H1 (cell line): ENCODE measurements at regions not wholly inside any gene's neighbourhood (a gene's known extent, or its start where the extent isn't known, plus 50 kb on each side); places are given as distances from the start of the nearest gene placed in this dataset.
A peak's percentile ranks its signal among the peaks of the same experiment; 100 is the strongest.

Source experiments
- CTCF ChIA-PET: fragments of 300-600 bp; sonication (Branson Sonifier 250); formaldehyde crosslinking; loops from one replicate; lab custom pipeline; 2021; ENCODE audit not compliant: partially characterized antibody; lab: Charles Lee
- POLR2A ChIA-PET: fragments of 300-600 bp; sonication (Branson Sonifier 250); formaldehyde crosslinking; loops from one replicate; lab custom pipeline; 2021; ENCODE audit warnings: inconsistent platforms; ENCODE audit not compliant: partially characterized antibody; lab: Charles Lee
- DNase-seq, 2 experiments: peaks; one replicate each; pipeline versions ENCODE4 v3.0.0 to v3.0.0-alpha.2; 2010 to 2022; ENCODE audit warnings: low spot score in 2 of 2, low read depth in 1 of 2, mixed read lengths in 1 of 2
- FAIRE-seq: peaks from 2 replicates; lab custom pipeline; 2011; peaks lifted over from hg19 to GRCh38; lab: Jason Lieb, UNC
- H2AFZ ChIP-seq: 2 replicates; pipeline ENCODE4 v1.8.1; 2012; ENCODE audit warnings: low read length, inconsistent platforms
- H2AK5ac ChIP-seq: 2 replicates; pipeline ENCODE4 v1.6.1; 2013; ENCODE audit warnings: low read depth, low read length
- H2BK120ac ChIP-seq: replicated peaks from 2 replicates; pipeline ENCODE3; 2013; ENCODE audit warnings: low read depth, low read length, inconsistent platforms
- H2BK12ac ChIP-seq: 2 replicates; pipeline ENCODE4 v1.6.1; 2013; ENCODE audit warnings: low read depth, low read length
- H2BK15ac ChIP-seq: 2 replicates; pipeline ENCODE4 v1.6.1; 2013; ENCODE audit warnings: low read length
- H2BK20ac ChIP-seq: 2 replicates; pipeline ENCODE4 v1.6.1; 2013; ENCODE audit warnings: low read length
- H2BK5ac ChIP-seq: 2 replicates; pipeline ENCODE4 v1.6.1; 2013; ENCODE audit warnings: low read depth, low read length
- H3K14ac ChIP-seq: 2 replicates; pipeline ENCODE4 v1.6.1; 2013; ENCODE audit warnings: inconsistent platforms; ENCODE audit not compliant: insufficient read length
- H3K18ac ChIP-seq: 2 replicates; pipeline ENCODE4 v1.6.1; 2013; ENCODE audit warnings: low read length; ENCODE audit errors: extremely low read depth
- H3K23ac ChIP-seq: 2 replicates; pipeline ENCODE4 v1.6.1; 2013; ENCODE audit warnings: inconsistent platforms; ENCODE audit not compliant: insufficient read length
- H3K23me2 ChIP-seq: 2 replicates; pipeline ENCODE4 v1.6.1; 2013; ENCODE audit warnings: low read depth, low read length
- H3K27ac ChIP-seq: 2 replicates; pipeline ENCODE4 v1.6.1; 2011; ENCODE audit warnings: low read depth, low read length, inconsistent platforms
- H3K27me3 ChIP-seq, 4 experiments: replicated peaks in 1 of 4; 1 replicate in 1 of 4; 2 replicates in 3 of 4; pipeline versions ENCODE4 v1.6.1 to v1.8.1; 2011 to 2013; ENCODE audit warnings: low read length in 3 of 4, mild to moderate bottlenecking in 3 of 4, inconsistent platforms in 2 of 4, mixed read lengths in 2 of 4, moderate library complexity in 1 of 4; ENCODE audit not compliant: control insufficient read depth in 3 of 4, insufficient read depth in 3 of 4; ENCODE audit errors: extremely low read depth in 1 of 4
- H3K36me3 ChIP-seq, 4 experiments: 2 replicates each; pipeline versions ENCODE4 v1.6.1 to v1.8.1; 2011 to 2013; ENCODE audit warnings: mild to moderate bottlenecking in 4 of 4, low read length in 3 of 4, moderate library complexity in 2 of 4, control low read depth in 1 of 4, inconsistent platforms in 1 of 4; ENCODE audit not compliant: insufficient read depth in 4 of 4, control insufficient read depth in 2 of 4
- H3K4ac ChIP-seq: replicated peaks from 2 replicates; pipeline ENCODE3; 2013; ENCODE audit warnings: low read length, low read depth, mixed read lengths, inconsistent platforms; ENCODE audit not compliant: insufficient read length
- H3K4me1 ChIP-seq, 4 experiments: replicated peaks in 1 of 4; 1 replicate in 1 of 4; 2 replicates in 3 of 4; pipeline versions ENCODE4 v1.6.1 to v1.8.1; 2011 to 2013; ENCODE audit warnings: low read length in 3 of 4, inconsistent platforms in 2 of 4, mixed read lengths in 1 of 4; ENCODE audit not compliant: insufficient read depth in 4 of 4, control insufficient read depth in 3 of 4
- H3K4me2 ChIP-seq, 2 experiments: 2 replicates each; pipeline versions ENCODE4 v1.6.1 to v1.8.1; 2011 to 2013; ENCODE audit warnings: low read depth in 2 of 2, low read length in 2 of 2, control low read depth in 1 of 2, inconsistent platforms in 1 of 2, mild to moderate bottlenecking in 1 of 2; ENCODE audit not compliant: insufficient read depth in 1 of 2
- H3K4me3 ChIP-seq, 4 experiments: fragments of 200-600, 300-600 bp in 1 of 4; sonication (generic), shearing (Covaris generic), sonication (Bioruptor Twin) in 1 of 4; 2 replicates each; pipeline versions ENCODE4 v1.5.1 to v1.8.1; 2011 to 2016; ENCODE audit warnings: low read length in 4 of 4, low read depth in 3 of 4, control low read depth in 2 of 4, inconsistent platforms in 2 of 4, mild to moderate bottlenecking in 2 of 4, mixed read lengths in 1 of 4, moderate library complexity in 1 of 4; ENCODE audit not compliant: insufficient read depth in 2 of 4; ENCODE audit errors: extremely low read depth in 1 of 4
- H3K56ac ChIP-seq: replicated peaks from 2 replicates; pipeline ENCODE3; 2013; ENCODE audit warnings: low read depth, mild to moderate bottlenecking, mixed read lengths, low read length, inconsistent platforms; ENCODE audit not compliant: insufficient read length
- H3K79me1 ChIP-seq: 2 replicates; pipeline ENCODE4 v1.6.1; 2013; ENCODE audit warnings: low read depth, low read length, control low read depth
- H3K79me2 ChIP-seq, 2 experiments: 2 replicates each; pipeline versions ENCODE4 v1.6.1 to v1.8.1; 2012 to 2013; ENCODE audit warnings: low read length in 2 of 2, mild to moderate bottlenecking in 2 of 2, inconsistent platforms in 1 of 2; ENCODE audit not compliant: insufficient read depth in 2 of 2, control insufficient read depth in 1 of 2
- H3K9ac ChIP-seq, 4 experiments: replicated peaks in 1 of 4; 1 replicate in 1 of 4; 2 replicates in 3 of 4; pipeline versions ENCODE4 v1.6.1 to v1.8.1; 2011 to 2013; ENCODE audit warnings: low read depth in 3 of 4, low read length in 3 of 4, control low read depth in 2 of 4, mild to moderate bottlenecking in 2 of 4, moderate library complexity in 2 of 4, inconsistent platforms in 1 of 4; ENCODE audit errors: extremely low read depth in 1 of 4
- H3K9me3 ChIP-seq, 2 experiments: 2 replicates each; pipeline versions ENCODE4 v1.6.1 to v1.8.1; 2012 to 2013; ENCODE audit warnings: mild to moderate bottlenecking in 2 of 2, moderate library complexity in 2 of 2, control low read depth in 1 of 2, inconsistent platforms in 1 of 2, low read depth in 1 of 2, low read length in 1 of 2, mixed read lengths in 1 of 2; ENCODE audit not compliant: insufficient read depth in 2 of 2
- H4K20me1 ChIP-seq, 2 experiments: replicated peaks in 1 of 2; 2 replicates each; pipeline versions ENCODE3 to v1.8.1; 2011 to 2013; ENCODE audit warnings: inconsistent platforms in 2 of 2, low read length in 2 of 2, mild to moderate bottlenecking in 1 of 2; ENCODE audit not compliant: insufficient read depth in 2 of 2, control insufficient read depth in 1 of 2
- H4K5ac ChIP-seq: 2 replicates; pipeline ENCODE4 v1.6.1; 2013; ENCODE audit warnings: low read length, low read depth, mixed read lengths, inconsistent platforms; ENCODE audit not compliant: insufficient read length
- H4K8ac ChIP-seq: 2 replicates; pipeline ENCODE4 v1.8.0; 2013; ENCODE audit warnings: mild to moderate bottlenecking, moderate library complexity, low read length, inconsistent platforms; ENCODE audit not compliant: insufficient read depth; ENCODE audit errors: extremely low read depth
- H4K91ac ChIP-seq: replicated peaks from 2 replicates; pipeline ENCODE3; 2013; ENCODE audit warnings: low read length, mixed read lengths, inconsistent platforms; ENCODE audit not compliant: insufficient read length
- ATF2 ChIP-seq: IDR thresholded peaks from 2 replicates; pipeline ENCODE4 v1.6.1; 2012; ENCODE audit warnings: low read length, inconsistent platforms
- EGR1 ChIP-seq: IDR thresholded peaks from 2 replicates; pipeline ENCODE4 v1.6.1; 2011; ENCODE audit warnings: low read depth, low read length, borderline replicate concordance
- EZH2 ChIP-seq: fragments of 200-600 bp; sonication (generic); IDR thresholded peaks from 2 replicates; pipeline ENCODE4 v1.7.1; 2012; ENCODE audit warnings: low read depth, mild to moderate bottlenecking, moderate library complexity, low read length, inconsistent platforms; ENCODE audit not compliant: severe bottlenecking
- FOSL1 ChIP-seq: IDR thresholded peaks from 2 replicates; pipeline ENCODE4 v1.6.1; 2011; ENCODE audit warnings: mild to moderate bottlenecking, low read depth, low read length, moderate library complexity; ENCODE audit not compliant: insufficient read depth
- RNF2 ChIP-seq: fragments of 200-900, 300-1000 bp; sonication (generic); IDR thresholded peaks from 2 replicates; pipeline ENCODE4 v1.7.1; 2016; ENCODE audit warnings: borderline replicate concordance, low read depth, mild to moderate bottlenecking, antibody characterized with exemption, low read length; ENCODE audit not compliant: poor library complexity, severe bottlenecking; ENCODE audit errors: missing control alignments
- SIRT6 ChIP-seq: IDR thresholded peaks from one replicate; pipeline ENCODE4 v1.7.1; 2012; ENCODE audit warnings: low read length, inconsistent platforms
- SP1 ChIP-seq: IDR thresholded peaks from 2 replicates; pipeline ENCODE4 v1.6.1; 2011; ENCODE audit warnings: low read depth, low read length
- SP4 ChIP-seq: IDR thresholded peaks from 2 replicates; pipeline ENCODE4 v1.6.1; 2012; ENCODE audit warnings: low read length, inconsistent platforms
- TAF7 ChIP-seq: optimal IDR thresholded peaks from 2 replicates; pipeline ENCODE3; 2011; ENCODE audit warnings: low read depth, mild to moderate bottlenecking, inconsistent platforms, low read length, moderate library complexity, borderline replicate concordance
- TEAD4 ChIP-seq: IDR thresholded peaks from 2 replicates; pipeline ENCODE4 v1.6.1; 2012; ENCODE audit warnings: low read depth, low read length, inconsistent platforms, mixed read lengths
- ZNF274 ChIP-seq: IDR thresholded peaks from 2 replicates; pipeline ENCODE4 v1.7.0; 2012; ENCODE audit warnings: low read length, borderline replicate concordance; ENCODE audit errors: extremely low read depth
- WGBS, 2 experiments: shearing (Covaris generic) in 1 of 2; methylation state at CpG; one replicate each; pipeline versions ENCODE4 v1.1.6 to v1.1.7; 2013 to 2015; ENCODE audit warnings: low lambda C conversion rate in 2 of 2, mixed read lengths in 2 of 2, inconsistent platforms in 1 of 2, low coverage in 1 of 2, missing lambda C conversion rate in 1 of 2; ENCODE audit not compliant: insufficient replicate concordance in 2 of 2, insufficient coverage in 1 of 2, insufficient read length in 1 of 2; ENCODE audit errors: extremely low coverage in 1 of 2, missing lambda C conversion rate in 1 of 2; 5-methylcytosine and 5-hydroxymethylcytosine counted together

- 86% methylated on average over 2 of the region's 2 CpGs; no CpG with 5 or more reads in 1 of the 2 experiments for WGBS, 2 experiments
- Histone ChIP-seq H3K27ac (no peak overlapping the region), H4K5ac (no peak overlapping the region), H3K56ac (no peak overlapping the region), H3K36me3 (no peaks in the 10 kb centered on the region), H4K20me1 (no peaks in the 10 kb centered on the region), H2BK15ac (no peak overlapping the region), H3K4me1 (no peaks in the 10 kb centered on the region), H3K27me3 (peaks cover 0 to 2% (median 0%) of the 10 kb centered on the region in 4 experiments; a peak in 1 of 7 replicates), H3K79me1 (no peaks in the 10 kb centered on the region), H3K4me3 (no peak overlapping the region), H2AFZ (peak overlapping the region; percentile 77; the same call in 1 of the 2 replicates), H3K9me3 (no peaks in the 10 kb centered on the region), H2BK120ac (no peak overlapping the region), H3K23ac (no peak overlapping the region), H2BK12ac (no peak overlapping the region; the same call in 1 of the 2 replicates), H3K4me2 (no peak overlapping the region), H4K91ac (no peak overlapping the region), H2BK5ac (no peak overlapping the region), H3K18ac (no peak overlapping the region), H3K9ac (no peak overlapping the region), H3K14ac (no peak overlapping the region), H3K79me2 (no peaks in the 10 kb centered on the region), H2AK5ac (no peak overlapping the region), H2BK20ac (no peak overlapping the region), H4K8ac (no peak overlapping the region), H3K4ac (no peak overlapping the region), H3K23me2 (no peaks in the 10 kb centered on the region)
- ChIA-PET POLR2A (no interaction called here), CTCF (interaction anchor here (0.6 to 1.5 kb wide), 3 partner anchors 9 to 135 kb away, joined by 3 read pairs; no protein-coding TSS in a partner anchor)
- FAIRE-seq (no peak), DNase-seq (no peak)
- TF ChIP-seq EGR1, result no peak
- no peak for TF ChIP-seq SIRT6
- TF ChIP-seq FOSL1, result no peak
- no peak for TF ChIP-seq ATF2
- TF ChIP-seq TEAD4, result no peak
- TF ChIP-seq RNF2, result no peak
- no peak for TF ChIP-seq SP4
- TF ChIP-seq ZNF274, result no peak
- TF ChIP-seq TAF7, result no peak
- no peak for TF ChIP-seq SP1
- TF ChIP-seq EZH2, result no peak
Measured at GRCh38 chr4:121597346-121597934, 99.3 kb downstream of the ANXA5 start.
